ENCODE measurements at regions not wholly inside any gene's neighbourhood (a gene's known extent, or its start where the extent isn't known, plus 50 kb on each side); places are given as distances from the start of the nearest gene placed in this dataset.

DNA sequence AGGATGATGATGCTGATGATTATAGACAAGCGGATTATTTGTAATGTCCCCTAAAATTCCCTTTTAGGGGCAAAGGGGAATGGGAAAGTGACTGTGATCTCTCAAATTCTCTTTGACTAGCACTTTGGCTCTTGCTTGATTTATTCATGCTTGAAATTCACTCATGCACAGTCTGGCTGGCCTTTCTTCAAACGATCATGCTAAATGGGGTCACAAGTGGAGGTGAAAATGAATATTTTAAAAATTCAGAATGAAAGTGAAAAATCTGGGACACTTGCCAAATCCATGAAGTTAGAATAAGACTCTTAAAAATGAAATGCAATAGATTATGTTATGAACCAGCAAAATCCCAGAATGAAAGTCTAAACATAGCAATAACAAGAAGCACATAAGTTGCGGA is 173.4 kb upstream of the RAI2 start:
- no peaks in the 10 kb centered on the region for H3K36me3 ChIP-seq (ENCODE audit: control insufficient read depth, insufficient read depth, low read length)
- H2AFZ ChIP-seq (ENCODE audit: low read depth, low read length): no peak overlapping the region
- in situ Hi-C loops (cut with MboI): no loop called here
- no TSS peak for BruUV-seq (replicated peaks)
- ChIA-PET CTCF (ENCODE audit: low intra/inter-chr PET ratio) (no interaction called here), POLR2A (no interaction called here)
- H3K27me3 ChIP-seq (ENCODE audit: control insufficient read depth in 2 of 2, insufficient read depth in 2 of 2, low read length in 2 of 2): no peaks in the 10 kb centered on the region
- no peaks in the 10 kb centered on the region for H3K9me1 ChIP-seq (ENCODE audit: control insufficient read depth, insufficient read depth, low read length)
- no peak overlapping the region for H3K27ac ChIP-seq (ENCODE audit: extremely low read depth, low read depth, low read length)
- FAIRE-seq (no peak), DNase-seq (ENCODE audit: extremely low read depth in 1 of 4, low spot score in 3 of 4) (no peak), ATAC-seq (no peak)
- WGBS (ENCODE audit: insufficient coverage, low coverage, missing lambda C conversion rate): 0% methylated on average over 3 of the region's 3 CpGs
- no peak overlapping the region for H3K9ac ChIP-seq (ENCODE audit: insufficient read depth in 1 of 2, low read depth in 2 of 2, low read length in 2 of 2)
- TF ChIP-seq PHF20 (IDR thresholded peaks at IDR 0.05; ENCODE audit: partially characterized antibody): no peak
- TF ChIP-seq, protein P1, sequence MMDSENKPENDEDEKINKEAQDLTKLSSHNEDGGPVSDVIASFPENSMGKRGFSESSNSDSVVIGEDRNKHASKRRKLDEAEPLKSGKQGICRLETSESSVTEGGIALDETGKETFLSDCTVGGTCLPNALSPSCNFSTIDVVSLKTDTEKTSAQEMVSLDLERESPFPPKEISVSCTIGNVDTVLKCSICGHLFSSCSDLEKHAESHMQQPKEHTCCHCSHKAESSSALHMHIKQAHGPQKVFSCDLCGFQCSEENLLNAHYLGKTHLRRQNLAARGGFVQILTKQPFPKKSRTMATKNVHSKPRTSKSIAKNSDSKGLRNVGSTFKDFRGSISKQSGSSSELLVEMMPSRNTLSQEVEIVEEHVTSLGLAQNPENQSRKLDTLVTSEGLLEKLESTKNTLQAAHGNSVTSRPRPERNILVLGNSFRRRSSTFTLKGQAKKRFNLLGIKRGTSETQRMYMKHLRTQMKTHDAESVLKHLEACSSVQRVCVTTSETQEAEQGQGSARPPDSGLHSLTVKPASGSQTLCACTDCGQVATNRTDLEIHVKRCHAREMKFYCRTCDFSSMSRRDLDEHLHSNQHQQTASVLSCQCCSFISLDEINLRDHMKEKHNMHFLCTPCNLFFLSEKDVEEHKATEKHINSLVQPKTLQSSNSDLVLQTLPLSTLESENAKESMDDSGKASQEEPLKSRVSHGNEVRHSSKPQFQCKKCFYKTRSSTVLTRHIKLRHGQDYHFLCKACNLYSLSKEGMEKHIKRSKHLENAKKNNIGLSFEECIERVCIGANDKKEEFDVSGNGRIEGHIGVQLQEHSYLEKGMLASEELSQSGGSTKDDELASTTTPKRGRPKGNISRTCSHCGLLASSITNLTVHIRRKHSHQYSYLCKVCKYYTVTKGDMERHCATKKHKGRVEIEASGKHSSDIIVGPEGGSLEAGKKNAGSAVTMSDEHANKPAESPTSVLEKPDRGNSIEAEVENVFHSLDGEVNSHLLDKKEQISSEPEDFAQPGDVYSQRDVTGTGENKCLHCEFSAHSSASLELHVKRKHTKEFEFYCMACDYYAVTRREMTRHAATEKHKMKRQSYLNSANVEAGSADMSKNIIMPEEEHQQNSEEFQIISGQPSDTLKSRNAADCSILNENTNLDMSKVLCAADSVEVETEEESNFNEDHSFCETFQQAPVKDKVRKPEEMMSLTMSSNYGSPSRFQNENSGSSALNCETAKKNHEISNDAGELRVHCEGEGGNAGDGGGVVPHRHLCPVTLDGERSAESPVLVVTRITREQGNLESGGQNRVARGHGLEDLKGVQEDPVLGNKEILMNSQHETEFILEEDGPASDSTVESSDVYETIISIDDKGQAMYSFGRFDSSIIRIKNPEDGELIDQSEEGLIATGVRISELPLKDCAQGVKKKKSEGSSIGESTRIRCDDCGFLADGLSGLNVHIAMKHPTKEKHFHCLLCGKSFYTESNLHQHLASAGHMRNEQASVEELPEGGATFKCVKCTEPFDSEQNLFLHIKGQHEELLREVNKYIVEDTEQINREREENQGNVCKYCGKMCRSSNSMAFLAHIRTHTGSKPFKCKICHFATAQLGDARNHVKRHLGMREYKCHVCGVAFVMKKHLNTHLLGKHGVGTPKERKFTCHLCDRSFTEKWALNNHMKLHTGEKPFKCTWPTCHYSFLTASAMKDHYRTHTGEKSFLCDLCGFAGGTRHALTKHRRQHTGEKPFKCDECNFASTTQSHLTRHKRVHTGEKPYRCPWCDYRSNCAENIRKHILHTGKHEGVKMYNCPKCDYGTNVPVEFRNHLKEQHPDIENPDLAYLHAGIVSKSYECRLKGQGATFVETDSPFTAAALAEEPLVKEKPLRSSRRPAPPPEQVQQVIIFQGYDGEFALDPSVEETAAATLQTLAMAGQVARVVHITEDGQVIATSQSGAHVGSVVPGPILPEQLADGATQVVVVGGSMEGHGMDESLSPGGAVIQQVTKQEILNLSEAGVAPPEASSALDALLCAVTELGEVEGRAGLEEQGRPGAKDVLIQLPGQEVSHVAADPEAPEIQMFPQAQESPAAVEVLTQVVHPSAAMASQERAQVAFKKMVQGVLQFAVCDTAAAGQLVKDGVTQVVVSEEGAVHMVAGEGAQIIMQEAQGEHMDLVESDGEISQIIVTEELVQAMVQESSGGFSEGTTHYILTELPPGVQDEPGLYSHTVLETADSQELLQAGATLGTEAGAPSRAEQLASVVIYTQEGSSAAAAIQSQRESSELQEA (IDR thresholded peaks at IDR 0.05; ENCODE audit: low read depth): no peak
- TF ChIP-seq PRMT5 (CRISPR knock-in tag; IDR thresholded peaks at IDR 0.05): no peak
- intact Hi-C loops (cut with micrococcal nuclease): no loop called here
- no peak overlapping the region for H3K4me3 ChIP-seq
- no peaks in the 10 kb centered on the region for H3K79me2 ChIP-seq (ENCODE audit: control insufficient read depth, insufficient read depth, low read length)
- no peak overlapping the region for H3K4me2 ChIP-seq (ENCODE audit: insufficient read depth, low read length)
- no peaks in the 10 kb centered on the region for H3K4me1 ChIP-seq (replicated peaks in 1 of 2; ENCODE audit: control insufficient read depth in 2 of 2, insufficient read depth in 2 of 2, low read length in 2 of 2)
- no peaks in the 10 kb centered on the region for H3K9me3 ChIP-seq (replicated peaks; ENCODE audit: control insufficient read depth, insufficient read depth, low read depth, low read length)
- no peaks in the 10 kb centered on the region for H4K20me1 ChIP-seq (replicated peaks; ENCODE audit: control insufficient read depth, insufficient read depth, low read length)

Data from K562 (cell line).